Activated naive CD4-positive, alpha-beta T cell treated with anti-CD3 and anti-CD28 coated beads for 36 hours (primary cell): ENCODE measurements at regions not wholly inside any gene's neighbourhood (a gene's known extent, or its start where the extent isn't known, plus 50 kb on each side); places are given as distances from the start of the nearest gene placed in this dataset.

Experiments used
- CTCF ChIA-PET: fragments of 350-600 bp; sonication (Branson Sonifier 250); formaldehyde crosslinking; loops from one replicate; lab custom pipeline; 2021; ENCODE audit warnings: antibody characterized with exemption; lab: Charles Lee
- DNase-seq: peaks from one replicate; pipeline ENCODE4 v3.0.0-alpha.2; 2020
- H3K27ac Mint-ChIP-seq: one replicate; pipeline ENCODE4 v1.8.0; 2021; ENCODE audit warnings: mild to moderate bottlenecking, mixed read lengths
- H3K27me3 Mint-ChIP-seq: one replicate; pipeline ENCODE4 v1.8.0; 2021; ENCODE audit warnings: low read depth, mixed read lengths
- H3K36me3 Mint-ChIP-seq: one replicate; pipeline ENCODE4 v1.8.0; 2021; ENCODE audit warnings: low read depth, mixed read lengths
- H3K4me1 Mint-ChIP-seq: one replicate; pipeline ENCODE4 v1.8.0; 2021; ENCODE audit warnings: low read depth, mixed read lengths
- H3K4me3 Mint-ChIP-seq: one replicate; pipeline ENCODE4 v1.8.0; 2021; ENCODE audit warnings: mild to moderate bottlenecking, moderate library complexity, mixed read lengths
- H3K9me3 Mint-ChIP-seq: one replicate; pipeline ENCODE4 v1.8.0; 2021; ENCODE audit warnings: mixed read lengths
- intact Hi-C: fragments of 100-400 bp; cut with micrococcal nuclease; formaldehyde crosslinking; loops from one replicate; pipeline ENCODE4 v1.15.1; 2023

GRCh38 chr21:18089786-18090185 is 154.8 kb upstream of the CHODL start:
- peaks cover 18% of the 10 kb centered on the region for H3K9me3 Mint-ChIP-seq
- no peaks in the 10 kb centered on the region for H3K27me3 Mint-ChIP-seq
- no peak overlapping the region for H3K4me3 Mint-ChIP-seq
- DNase-seq: no peak
- CTCF ChIA-PET: no interaction called here
- intact Hi-C loops: no loop called here
- no peaks in the 10 kb centered on the region for H3K4me1 Mint-ChIP-seq
- H3K36me3 Mint-ChIP-seq: no peaks in the 10 kb centered on the region
- H3K27ac Mint-ChIP-seq: no peak overlapping the region

DNA sequence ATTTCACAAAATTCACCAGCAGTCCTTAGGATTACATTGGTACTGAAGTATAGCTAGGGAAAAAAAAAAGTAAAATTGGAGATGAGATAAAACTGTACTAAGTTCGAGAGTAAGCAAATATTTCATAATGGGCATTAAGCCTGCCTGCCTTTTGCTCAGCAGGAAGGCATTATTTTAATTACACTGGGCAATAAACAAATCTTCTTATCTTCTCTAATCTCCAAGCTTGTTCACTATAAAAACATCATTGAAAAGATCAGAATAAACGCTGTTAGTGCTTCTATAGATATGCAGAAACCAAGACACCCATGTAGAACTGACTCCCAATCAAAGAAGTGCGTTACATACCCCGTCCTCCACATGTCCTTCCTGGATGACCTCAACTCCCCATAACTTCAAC is 174.2 kb upstream of the CHODL start:
- H3K27ac Mint-ChIP-seq: no peak overlapping the region
- CTCF ChIA-PET: interaction anchor here (0.7 kb wide), 2 partner anchors 122 to 142 kb away, joined by 3 read pairs; no protein-coding TSS in a partner anchor
- H3K9me3 Mint-ChIP-seq: no peaks in the 10 kb centered on the region
- no peak overlapping the region for H3K4me3 Mint-ChIP-seq
- H3K4me1 Mint-ChIP-seq: no peaks in the 10 kb centered on the region
- intact Hi-C loops: no loop called here
- H3K36me3 Mint-ChIP-seq: no peaks in the 10 kb centered on the region
- no peaks in the 10 kb centered on the region for H3K27me3 Mint-ChIP-seq
- DNase-seq: no peak

- intact Hi-C loops: no loop called here
- DNase-seq: no peak
- Mint-ChIP-seq H3K36me3 (no peaks in the 10 kb centered on the region), H3K4me1 (no peaks in the 10 kb centered on the region), H3K27ac (no peak overlapping the region), H3K9me3 (no peaks in the 10 kb centered on the region), H3K4me3 (no peak overlapping the region), H3K27me3 (no peaks in the 10 kb centered on the region)
- CTCF ChIA-PET: interaction anchor here (0.7 kb wide), 1 partner anchor 122 kb away, joined by 3 read pairs; no protein-coding TSS in a partner anchor
Measured at GRCh38 chr21:18069875-18070274, 174.8 kb upstream of the CHODL start.

DNA sequence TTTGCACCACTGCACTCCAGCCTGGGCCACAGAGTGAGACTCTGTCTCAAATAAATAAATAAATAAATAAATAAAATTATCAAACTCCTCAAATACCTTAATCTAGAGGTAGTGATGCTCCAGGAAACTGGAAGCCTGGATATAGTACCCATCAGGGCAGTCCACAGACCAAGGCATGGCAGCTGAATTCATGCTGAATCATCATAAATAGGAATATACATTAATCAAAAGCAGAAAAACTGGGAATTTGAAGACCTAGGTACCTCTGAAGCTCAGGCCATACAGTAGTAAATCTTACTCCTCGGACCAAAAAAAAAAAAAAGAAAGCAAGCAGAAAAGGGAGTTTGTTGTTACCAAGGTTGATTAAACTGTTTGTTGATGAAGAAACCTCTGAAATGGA is 184.2 kb upstream of the CHODL start:
- peaks cover 3% of the 10 kb centered on the region for H3K9me3 Mint-ChIP-seq
- CTCF ChIA-PET: no interaction called here
- H3K27me3 Mint-ChIP-seq: no peaks in the 10 kb centered on the region
- intact Hi-C loops: no loop called here
- no peaks in the 10 kb centered on the region for H3K36me3 Mint-ChIP-seq
- H3K4me3 Mint-ChIP-seq: no peak overlapping the region
- no peaks in the 10 kb centered on the region for H3K4me1 Mint-ChIP-seq
- DNase-seq: no peak
- no peak overlapping the region for H3K27ac Mint-ChIP-seq

DNA sequence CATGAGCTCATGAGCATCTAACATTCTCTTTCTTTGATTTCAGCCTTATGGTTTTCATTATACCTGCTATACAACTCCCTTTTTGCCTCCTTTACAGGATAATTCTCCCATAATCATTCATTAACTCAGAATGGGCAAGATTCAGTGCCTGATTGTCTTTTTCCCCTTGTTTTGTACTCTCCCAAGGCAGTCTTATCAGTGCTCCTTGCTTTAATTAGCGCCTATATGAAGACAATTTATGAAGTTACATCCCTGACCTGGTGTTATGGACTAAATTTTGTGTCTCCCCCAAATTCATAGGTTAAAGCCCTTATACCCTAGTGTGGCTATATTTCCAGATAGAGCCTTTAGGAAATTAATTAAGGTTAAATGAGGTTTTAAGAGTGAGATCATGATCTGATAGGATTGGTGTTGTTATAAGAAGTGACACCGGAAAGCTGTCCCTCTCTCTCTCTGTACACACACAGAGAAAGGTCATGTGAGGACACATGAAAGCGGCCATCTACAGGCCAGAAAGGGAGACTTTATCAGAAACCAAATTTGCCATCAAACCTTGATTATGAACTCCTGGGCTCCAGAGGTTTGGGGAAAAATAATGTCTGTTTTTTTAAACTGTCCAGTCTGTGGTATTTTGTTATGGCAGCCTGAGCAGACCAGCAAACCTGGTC is 185.8 kb upstream of the CHODL start:
- intact Hi-C loops: no loop called here
- CTCF ChIA-PET: no interaction called here
- H3K36me3 Mint-ChIP-seq: no peaks in the 10 kb centered on the region

DNA sequence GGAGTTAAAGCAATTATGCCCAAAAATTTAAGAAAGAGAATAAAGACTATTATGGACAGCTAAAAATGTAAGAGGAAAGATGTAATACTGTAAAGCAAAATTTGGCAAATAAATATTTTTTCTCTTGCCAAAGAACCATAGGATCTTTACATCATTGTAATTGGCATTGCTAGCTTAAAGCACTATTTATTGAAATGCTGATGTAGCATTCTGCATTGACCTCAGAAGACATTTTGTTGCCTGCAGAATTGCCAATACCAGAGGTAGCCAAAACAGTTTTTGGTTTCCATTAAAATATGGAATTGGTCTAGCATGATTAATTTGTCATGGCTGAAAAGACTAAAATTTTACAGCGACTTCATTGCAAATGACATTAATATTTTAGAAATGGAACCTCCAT is 191.5 kb upstream of the CHODL start:
- Mint-ChIP-seq H3K9me3 (no peaks in the 10 kb centered on the region), H3K4me3 (no peak overlapping the region), H3K27ac (no peak overlapping the region), H3K36me3 (no peaks in the 10 kb centered on the region), H3K4me1 (no peaks in the 10 kb centered on the region), H3K27me3 (no peaks in the 10 kb centered on the region)
- no peak for DNase-seq
- intact Hi-C loops: no loop called here
- CTCF ChIA-PET: no interaction called here

More for the DNA sequence above, 185.8 kb upstream of the CHODL start:
- Mint-ChIP-seq H3K27me3 (no peaks in the 10 kb centered on the region), H3K27ac (no peak overlapping the region), H3K4me3 (no peak overlapping the region), H3K4me1 (no peaks in the 10 kb centered on the region), H3K9me3 (peaks cover 3% of the 10 kb centered on the region)
- DNase-seq: no peak

DNA sequence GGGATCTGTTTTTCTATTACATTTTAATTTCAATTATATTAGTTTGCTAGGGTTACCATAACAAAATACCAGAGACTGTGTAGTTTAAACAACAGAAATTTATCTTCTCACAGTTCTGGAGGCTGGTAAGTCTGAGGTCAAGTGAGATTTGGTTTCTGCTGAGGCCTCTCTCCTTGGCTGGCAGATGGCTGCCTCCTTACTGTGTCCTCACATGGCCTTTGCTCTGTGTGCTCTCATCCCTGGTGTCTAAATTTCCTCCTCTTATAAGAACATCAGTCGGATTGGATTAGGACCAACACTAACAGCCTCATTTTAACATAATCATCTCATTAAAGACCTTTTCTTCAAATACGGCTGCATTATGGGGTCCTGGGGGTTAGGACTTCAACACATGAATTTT is 195.2 kb upstream of the CHODL start:
- intact Hi-C loops: no loop called here
- CTCF ChIA-PET: no interaction called here
- Mint-ChIP-seq H3K9me3 (no peaks in the 10 kb centered on the region), H3K27ac (no peak overlapping the region), H3K4me3 (no peak overlapping the region), H3K4me1 (no peaks in the 10 kb centered on the region), H3K36me3 (no peaks in the 10 kb centered on the region), H3K27me3 (no peaks in the 10 kb centered on the region)
- DNase-seq: no peak

- H3K27me3 Mint-ChIP-seq: no peaks in the 10 kb centered on the region
- H3K27ac Mint-ChIP-seq: no peak overlapping the region
- H3K36me3 Mint-ChIP-seq: no peaks in the 10 kb centered on the region
- intact Hi-C loops: no loop called here
- DNase-seq: peak; percentile 20
- H3K9me3 Mint-ChIP-seq: no peaks in the 10 kb centered on the region
- no peaks in the 10 kb centered on the region for H3K4me1 Mint-ChIP-seq
- CTCF ChIA-PET: interaction anchor here (1.2 to 1.7 kb wide), 4 partner anchors 61 to 141 kb away, joined by 3 to 5 read pairs (median 3); no protein-coding TSS in a partner anchor
- H3K4me3 Mint-ChIP-seq: no peak overlapping the region
Measured at GRCh38 chr21:18041012-18041411, 203.6 kb upstream of the CHODL start.

GRCh38 chr21:18030248-18030647 is 211.1 kb upstream of the C21orf91 start:
- no peaks in the 10 kb centered on the region for H3K4me1 Mint-ChIP-seq
- no peaks in the 10 kb centered on the region for H3K9me3 Mint-ChIP-seq
- no peaks in the 10 kb centered on the region for H3K36me3 Mint-ChIP-seq
- intact Hi-C loops: no loop called here
- CTCF ChIA-PET: no interaction called here
- no peak overlapping the region for H3K4me3 Mint-ChIP-seq
- peaks cover 2% of the 10 kb centered on the region for H3K27me3 Mint-ChIP-seq
- H3K27ac Mint-ChIP-seq: no peak overlapping the region
- no peak for DNase-seq

- no peaks in the 10 kb centered on the region for H3K36me3 Mint-ChIP-seq
- DNase-seq: no peak
- peaks cover 2% of the 10 kb centered on the region for H3K27me3 Mint-ChIP-seq
- H3K4me1 Mint-ChIP-seq: no peaks in the 10 kb centered on the region
- no peaks in the 10 kb centered on the region for H3K9me3 Mint-ChIP-seq
- no peak overlapping the region for H3K4me3 Mint-ChIP-seq
- CTCF ChIA-PET: no interaction called here
- intact Hi-C loops: no loop called here
- H3K27ac Mint-ChIP-seq: no peak overlapping the region
Measured at GRCh38 chr21:18026359-18026758, 207.2 kb upstream of the C21orf91 start.

GRCh38 chr21:18023711-18024110 is 204.6 kb upstream of the C21orf91 start:
- CTCF ChIA-PET: no interaction called here

GRCh38 chr21:18023157-18023556 is 204.0 kb upstream of the C21orf91 start:
- Mint-ChIP-seq H3K4me1 (no peaks in the 10 kb centered on the region), H3K27me3 (no peaks in the 10 kb centered on the region), H3K9me3 (no peaks in the 10 kb centered on the region), H3K4me3 (no peak overlapping the region), H3K27ac (no peak overlapping the region), H3K36me3 (no peaks in the 10 kb centered on the region)
- intact Hi-C loops: no loop called here
- CTCF ChIA-PET: no interaction called here
- DNase-seq: no peak

More at GRCh38 chr21:18023711-18024110, 204.6 kb upstream of the C21orf91 start:
- DNase-seq: no peak
- H3K4me3 Mint-ChIP-seq: no peak overlapping the region
- H3K4me1 Mint-ChIP-seq: no peaks in the 10 kb centered on the region
- no peaks in the 10 kb centered on the region for H3K36me3 Mint-ChIP-seq
- no peak overlapping the region for H3K27ac Mint-ChIP-seq
- no peaks in the 10 kb centered on the region for H3K27me3 Mint-ChIP-seq
- intact Hi-C loops: no loop called here
- no peaks in the 10 kb centered on the region for H3K9me3 Mint-ChIP-seq

GRCh38 chr21:18007121-18007520 is 188.0 kb upstream of the C21orf91 start:
- no peak for DNase-seq
- intact Hi-C loops: no loop called here
- H3K4me3 Mint-ChIP-seq: no peak overlapping the region
- no peaks in the 10 kb centered on the region for H3K9me3 Mint-ChIP-seq
- no peak overlapping the region for H3K27ac Mint-ChIP-seq
- no peaks in the 10 kb centered on the region for H3K36me3 Mint-ChIP-seq
- no peaks in the 10 kb centered on the region for H3K27me3 Mint-ChIP-seq
- CTCF ChIA-PET: no interaction called here
- H3K4me1 Mint-ChIP-seq: no peaks in the 10 kb centered on the region
